HG03342 (cell line): ENCODE measurements at regions not wholly inside any gene's neighbourhood (a gene's known extent, or its start where the extent isn't known, plus 50 kb on each side); places are given as distances from the start of the nearest gene placed in this dataset.
"Not testable (repeated sequence)": the region's sequence is repeated elsewhere in the genome, so short reads cannot be mapped to it uniquely, and the experiment has no call there.

ENCODE experiments used
- ATAC-seq: cut with Tn5 transposase; IDR thresholded peaks from one replicate; pipeline ENCODE4 v1.9.1; 2021; ENCODE audit warnings: mild to moderate bottlenecking, moderate library complexity; ENCODE audit not compliant: unreplicated experiment

DNA sequence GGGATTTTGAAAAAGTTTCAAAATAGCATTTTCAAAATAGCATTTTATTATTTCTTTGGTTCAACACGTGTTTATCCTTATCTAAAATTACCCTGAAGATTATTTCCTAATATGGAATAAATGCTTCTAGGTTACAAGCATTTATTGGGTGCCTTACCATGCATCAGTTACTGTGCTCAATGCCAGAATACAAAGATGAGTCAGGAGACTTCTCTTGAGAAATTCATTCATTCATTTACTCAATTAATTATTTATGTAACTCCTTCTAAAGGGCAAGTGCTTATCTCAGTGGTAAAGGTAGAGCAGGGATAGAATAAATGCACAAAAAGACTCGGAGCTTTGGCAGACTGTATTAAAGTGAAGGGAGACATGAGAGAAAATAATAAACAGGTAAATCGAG is 150.1 kb upstream of the PDE7B start:
- ATAC-seq = no peak

DNA sequence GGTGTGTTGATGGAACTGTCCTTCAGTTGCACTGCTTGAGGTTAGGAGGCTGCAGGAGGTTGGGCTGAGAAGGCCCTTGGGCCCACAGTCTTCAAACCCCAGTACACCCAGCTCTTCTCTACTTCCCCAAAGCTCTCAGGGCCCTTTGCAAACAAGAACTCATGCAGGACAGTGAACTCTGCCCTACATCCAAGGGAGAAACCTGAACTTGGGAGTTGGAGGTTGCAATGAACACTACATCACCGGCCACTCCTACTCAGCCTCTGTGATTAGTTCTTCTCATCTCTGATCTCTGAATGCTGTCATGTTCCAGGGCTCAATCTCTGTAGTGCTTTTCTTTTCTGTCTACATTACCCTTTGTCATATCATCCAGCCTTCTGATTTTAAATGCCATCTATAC is 148.5 kb upstream of the PDE7B start:
- ATAC-seq = no peak

- peak; percentile 86 for ATAC-seq
These were observed 147.9 kb upstream of the PDE7B start for GRCh38 chr6:135703621-135704020.

DNA sequence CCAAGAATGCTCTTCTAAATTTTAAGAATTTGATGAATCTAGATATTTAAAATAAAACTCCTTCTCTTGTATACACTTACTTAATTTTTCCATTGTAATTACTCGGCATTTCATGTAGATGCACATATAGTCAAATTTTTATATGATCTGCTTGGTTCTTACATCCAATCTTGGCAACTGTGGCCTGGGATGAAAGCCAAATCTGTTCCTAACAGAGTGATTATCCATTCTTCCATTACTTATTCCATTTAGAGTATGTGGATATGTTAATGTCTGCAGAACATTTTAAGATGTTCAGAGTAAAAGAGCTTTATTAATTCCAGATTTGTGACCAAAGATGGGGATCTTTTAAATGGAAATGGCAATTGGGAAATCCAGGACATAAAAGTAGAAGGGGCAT is 144.1 kb upstream of the PDE7B start:
- ATAC-seq = no peak

- ATAC-seq = no peak
These were observed 141.5 kb upstream of the PDE7B start for GRCh38 chr6:135710042-135710441.

GRCh38 chr6:135722190-135722589 is 129.3 kb upstream of the PDE7B start:
- no peak for ATAC-seq

GRCh38 chr6:135722679-135723078 is 128.8 kb upstream of the PDE7B start:
- ATAC-seq = peak; percentile 74

DNA sequence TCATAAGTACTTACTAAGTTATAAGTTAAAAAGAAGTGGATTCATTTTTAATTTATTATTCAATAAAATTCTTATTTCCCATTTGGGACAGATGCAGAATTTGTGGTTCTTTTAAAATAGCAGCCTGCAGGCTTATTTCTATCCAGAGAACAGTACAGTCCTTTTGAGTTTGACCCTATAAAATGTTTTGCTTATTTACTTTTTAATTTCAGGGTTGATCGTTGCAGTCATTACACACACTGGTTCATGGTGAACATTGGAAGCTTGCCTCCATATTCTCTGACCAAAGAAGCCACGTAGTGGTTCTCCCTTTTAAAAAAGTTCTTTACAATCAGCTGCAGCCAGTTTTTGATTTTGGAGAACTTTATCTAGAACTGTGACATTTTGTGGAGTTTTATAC is 122.9 kb upstream of the PDE7B start:
- no peak for ATAC-seq

DNA sequence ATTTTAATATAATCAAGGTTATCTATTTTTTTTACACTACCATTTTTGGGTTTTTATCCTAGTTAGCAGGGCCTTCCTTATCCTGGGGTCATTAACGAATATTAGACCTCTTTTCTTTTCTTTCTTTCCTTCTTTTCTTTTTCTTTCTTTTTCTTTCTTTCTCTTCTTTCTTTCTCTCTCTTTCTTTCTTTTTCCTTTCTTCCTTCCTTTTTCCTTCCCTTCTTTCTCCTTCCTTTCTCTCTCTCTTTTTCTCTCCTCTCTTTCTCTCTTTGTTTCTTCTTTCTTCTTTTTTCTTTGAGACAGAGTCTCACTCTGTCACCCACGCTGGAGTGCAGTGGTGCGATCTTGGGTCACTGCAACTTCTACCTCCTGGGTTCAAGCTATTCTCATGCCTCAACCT is 120.4 kb upstream of the PDE7B start:
- ATAC-seq = no peak

- ATAC-seq = not testable (repeated sequence)
These were observed 115.2 kb upstream of the PDE7B start for GRCh38 chr6:135736351-135736750.

- ATAC-seq = no peak
These were observed 112.9 kb upstream of the PDE7B start for GRCh38 chr6:135738636-135739035.

DNA sequence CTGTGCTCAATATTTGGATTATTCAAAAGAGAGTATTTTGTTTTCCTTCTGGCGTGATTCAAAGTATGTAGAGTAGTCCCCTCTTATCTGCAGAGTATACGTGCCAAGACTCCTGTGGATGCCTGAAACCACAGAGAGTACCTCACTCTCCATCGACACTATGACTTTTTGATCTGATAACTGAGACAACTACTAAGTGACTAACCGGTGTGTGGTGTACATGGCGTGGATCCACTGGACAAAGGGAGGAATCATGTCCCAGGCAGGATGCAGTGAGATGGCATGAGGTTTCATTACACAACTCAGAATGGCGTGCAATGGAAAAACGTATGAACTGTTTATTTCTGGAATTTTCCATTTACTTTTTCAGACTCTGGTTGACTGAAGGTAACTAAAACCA is 112.2 kb upstream of the PDE7B start:
- ATAC-seq = no peak

DNA sequence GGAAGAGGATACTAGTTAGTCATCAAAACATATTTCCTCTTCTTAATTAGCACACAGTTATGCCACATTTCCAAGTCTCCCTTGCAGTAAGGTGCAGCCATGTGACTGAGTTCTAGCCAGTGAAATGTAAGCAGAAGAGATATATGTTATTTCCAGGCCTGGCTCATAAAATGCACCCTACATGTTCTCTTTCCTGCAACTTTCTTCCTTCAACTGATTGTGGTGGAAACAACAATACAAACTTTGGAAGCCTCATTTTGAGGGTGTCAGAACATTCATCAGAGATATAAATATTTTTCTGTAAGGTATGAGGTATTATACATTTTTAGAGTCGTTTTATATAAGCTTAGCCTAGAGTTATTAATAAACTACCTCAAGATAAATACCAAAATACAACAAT is 110.9 kb upstream of the PDE7B start:
- no peak for ATAC-seq

GRCh38 chr6:135743476-135743875 is 108.0 kb upstream of the PDE7B start:
- no peak for ATAC-seq

DNA sequence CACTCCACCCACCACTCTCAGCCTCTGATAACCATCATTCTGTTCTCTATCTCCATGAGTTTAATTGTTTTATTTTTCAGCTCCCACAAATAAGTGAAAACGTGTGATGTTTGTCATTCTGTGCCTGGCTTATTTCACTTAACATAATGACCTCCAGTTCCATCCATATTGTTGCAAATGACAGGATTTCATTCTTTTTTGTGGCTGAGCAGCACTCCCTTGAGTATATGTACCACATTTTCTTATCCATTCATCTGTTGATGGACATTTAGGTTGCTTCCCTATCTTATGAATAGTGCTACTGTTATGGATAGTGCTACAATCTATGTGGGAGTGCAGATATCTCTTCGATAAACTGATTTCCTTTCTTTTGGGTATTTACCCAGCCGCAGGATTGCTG is 103.3 kb upstream of the PDE7B start:
- no peak for ATAC-seq

DNA sequence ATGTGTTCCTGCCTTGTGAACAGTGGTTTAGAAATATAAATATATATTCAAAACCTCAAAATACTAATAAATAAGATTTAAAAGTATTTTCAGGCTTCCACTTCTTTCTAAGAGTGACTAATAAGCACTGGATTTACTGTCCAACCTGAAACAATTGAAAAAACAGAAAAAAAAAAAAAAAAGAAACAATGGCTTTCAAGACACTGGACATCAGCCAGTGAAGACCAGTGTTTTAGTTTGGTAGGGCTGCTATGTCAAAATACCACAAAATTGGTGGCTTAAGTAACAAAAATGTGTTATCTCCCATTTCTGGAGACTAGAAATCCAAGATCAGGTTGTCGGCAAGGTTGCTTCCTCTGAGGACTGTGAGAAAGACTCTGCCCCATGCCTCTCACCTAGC is 101.4 kb upstream of the PDE7B start:
- no peak for ATAC-seq

DNA sequence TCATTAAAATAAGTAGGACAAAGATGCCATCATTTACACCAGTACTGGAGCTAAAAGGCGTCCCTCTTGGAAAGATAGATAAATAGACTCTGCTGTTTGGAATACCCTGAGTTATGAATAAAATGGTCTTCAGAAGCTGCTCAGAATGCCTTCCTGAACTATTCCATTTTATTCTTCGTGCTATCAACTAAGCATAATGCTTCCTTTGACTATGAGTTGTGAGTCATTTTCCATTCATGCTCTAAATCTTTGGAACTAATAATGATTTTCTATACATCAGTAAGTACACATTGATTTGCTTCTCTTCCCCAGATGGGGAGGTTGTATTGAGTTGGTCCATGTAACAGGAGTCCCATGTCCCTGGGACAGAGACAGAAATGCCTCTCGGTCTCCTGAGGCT is 98.3 kb upstream of the PDE7B start:
- no peak for ATAC-seq

GRCh38 chr6:135759831-135760230 is 91.7 kb upstream of the PDE7B start:
- no peak for ATAC-seq

DNA sequence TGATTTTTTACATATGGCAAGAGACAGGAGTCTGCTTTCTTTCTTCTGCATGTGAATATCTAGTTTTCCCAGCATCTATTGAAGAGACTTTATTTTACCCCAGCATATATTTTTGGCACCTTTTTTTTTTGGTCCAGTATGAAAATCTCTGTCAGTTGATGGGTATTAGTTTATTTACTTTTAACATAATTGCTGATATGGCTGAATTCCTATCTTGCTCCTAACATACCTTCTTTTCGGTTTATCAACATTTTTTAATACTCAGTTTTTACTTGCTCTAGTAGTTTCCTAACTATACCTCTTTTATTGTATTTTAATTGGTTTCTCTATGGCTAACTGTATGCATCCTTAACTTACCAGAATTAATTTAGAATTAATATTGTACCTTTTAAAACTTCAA is 77.5 kb upstream of the PDE7B start:
- no peak for ATAC-seq

DNA sequence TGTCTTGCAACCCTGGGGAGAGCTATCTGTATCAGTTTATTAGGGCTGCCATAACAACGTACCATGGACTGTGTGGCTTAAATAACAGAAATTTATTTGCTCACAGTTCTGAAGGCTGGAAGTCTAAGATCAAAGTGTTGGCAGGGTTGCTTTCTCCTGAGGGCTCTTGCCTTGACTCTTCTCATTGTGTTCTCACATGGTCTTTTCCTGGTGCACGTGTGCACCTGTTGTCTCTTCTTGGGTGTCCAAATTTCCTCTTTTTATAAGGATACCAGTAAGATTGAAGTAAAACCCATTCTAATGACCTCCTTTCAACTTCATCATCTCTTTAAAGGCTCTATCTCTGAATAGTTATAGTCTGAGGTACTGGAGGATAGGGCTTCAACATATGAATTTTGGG is 72.3 kb upstream of the PDE7B start:
- ATAC-seq = no peak

- no peak for ATAC-seq
These were observed 71.2 kb upstream of the PDE7B start for GRCh38 chr6:135780326-135780725.

DNA sequence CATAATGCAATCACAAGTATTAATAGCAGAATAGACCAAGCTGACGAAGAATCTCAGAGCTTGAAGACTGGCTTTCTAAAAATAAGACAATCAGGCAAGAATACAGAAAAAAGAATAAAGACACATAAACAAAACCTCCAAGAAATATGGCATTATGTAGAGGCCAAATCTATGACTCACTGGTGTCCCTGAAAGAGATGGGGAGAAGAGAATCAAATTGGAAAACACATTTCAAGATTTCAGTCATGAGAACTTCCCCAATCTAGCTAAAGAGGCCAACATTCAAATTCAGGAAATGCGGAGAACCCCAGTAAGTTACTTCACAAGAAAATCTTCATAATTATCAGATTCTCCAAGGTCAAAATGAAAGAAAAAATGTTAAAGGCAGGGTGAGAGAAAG is 69.0 kb upstream of the PDE7B start:
- no peak for ATAC-seq

DNA sequence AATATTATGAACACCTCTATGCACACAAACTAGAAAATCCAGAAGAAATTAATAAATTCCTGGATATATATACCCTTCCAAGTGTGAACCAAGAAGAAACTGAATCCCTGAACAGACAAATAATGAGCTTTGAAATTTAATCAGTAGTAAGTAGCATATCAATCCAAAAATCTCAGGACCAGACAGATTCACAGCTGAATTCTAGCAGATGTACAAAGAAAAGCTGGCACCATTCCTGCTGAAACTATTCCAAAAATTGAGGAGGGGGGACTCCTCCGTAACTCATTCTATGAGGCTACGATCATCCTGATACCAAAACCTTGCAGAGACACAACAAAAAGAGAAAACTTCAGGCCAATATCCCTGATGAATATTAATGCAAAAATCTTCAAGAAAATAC is 67.0 kb upstream of the PDE7B start:
- no peak for ATAC-seq
